ENCODE measurements at regions not wholly inside any gene's neighbourhood (a gene's known extent, or its start where the extent isn't known, plus 50 kb on each side); places are given as distances from the start of the nearest gene placed in this dataset.

DNA sequence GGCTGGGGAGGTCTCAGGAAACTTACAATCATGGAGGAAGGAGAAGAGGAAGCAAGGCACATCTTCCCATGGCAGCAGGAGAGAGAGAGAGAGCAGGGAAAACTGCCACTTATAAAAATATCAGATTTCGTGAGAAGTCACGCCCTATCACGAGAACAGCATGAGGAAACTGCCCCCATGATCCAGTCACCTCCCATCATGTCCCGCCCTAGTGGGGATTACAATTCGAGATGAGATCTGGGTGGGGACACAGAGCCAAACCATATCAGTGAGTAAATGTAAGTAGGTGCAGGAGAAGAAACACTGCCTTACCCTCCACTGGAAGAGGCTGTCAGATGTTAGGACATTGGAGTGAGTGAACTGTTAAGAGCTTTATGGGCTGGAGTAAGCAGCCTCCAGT is 270.4 kb downstream of the TFAP2C start:
- DNase-seq (ENCODE audit: low spot score) = no peak
- TF ChIP-seq, protein P1, sequence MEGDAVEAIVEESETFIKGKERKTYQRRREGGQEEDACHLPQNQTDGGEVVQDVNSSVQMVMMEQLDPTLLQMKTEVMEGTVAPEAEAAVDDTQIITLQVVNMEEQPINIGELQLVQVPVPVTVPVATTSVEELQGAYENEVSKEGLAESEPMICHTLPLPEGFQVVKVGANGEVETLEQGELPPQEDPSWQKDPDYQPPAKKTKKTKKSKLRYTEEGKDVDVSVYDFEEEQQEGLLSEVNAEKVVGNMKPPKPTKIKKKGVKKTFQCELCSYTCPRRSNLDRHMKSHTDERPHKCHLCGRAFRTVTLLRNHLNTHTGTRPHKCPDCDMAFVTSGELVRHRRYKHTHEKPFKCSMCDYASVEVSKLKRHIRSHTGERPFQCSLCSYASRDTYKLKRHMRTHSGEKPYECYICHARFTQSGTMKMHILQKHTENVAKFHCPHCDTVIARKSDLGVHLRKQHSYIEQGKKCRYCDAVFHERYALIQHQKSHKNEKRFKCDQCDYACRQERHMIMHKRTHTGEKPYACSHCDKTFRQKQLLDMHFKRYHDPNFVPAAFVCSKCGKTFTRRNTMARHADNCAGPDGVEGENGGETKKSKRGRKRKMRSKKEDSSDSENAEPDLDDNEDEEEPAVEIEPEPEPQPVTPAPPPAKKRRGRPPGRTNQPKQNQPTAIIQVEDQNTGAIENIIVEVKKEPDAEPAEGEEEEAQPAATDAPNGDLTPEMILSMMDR (IDR thresholded peaks at IDR 0.05) = no peak
- H3K4me3 ChIP-seq = no peak overlapping the region
- no peak overlapping the region for H3K27ac ChIP-seq
- H3K27me3 ChIP-seq = no peaks in the 10 kb centered on the region
- H3K36me3 ChIP-seq = no peaks in the 10 kb centered on the region
- peaks cover 0 to 10% of the 10 kb centered on the region in 2 donors for H3K9me3 ChIP-seq
- no peaks in the 10 kb centered on the region for H3K4me1 ChIP-seq

- no peaks in the 10 kb centered on the region for H3K4me1 ChIP-seq
- no peaks in the 10 kb centered on the region for H3K36me3 ChIP-seq
- H3K9me3 ChIP-seq = peaks cover 0 to 10% of the 10 kb centered on the region in 2 donors
- no peak overlapping the region for H3K4me3 ChIP-seq
- no peak overlapping the region for H3K27ac ChIP-seq
- TF ChIP-seq, protein P1 (IDR thresholded peaks at IDR 0.05) = no peak
- DNase-seq (ENCODE audit: low spot score) = no peak
- no peaks in the 10 kb centered on the region for H3K27me3 ChIP-seq
Observed at GRCh38 chr20:56900252-56900651, 271.1 kb downstream of the TFAP2C start.

GRCh38 chr20:56903421-56903820 is 274.3 kb downstream of the TFAP2C start:
- Histone ChIP-seq H3K4me1 (no peaks in the 10 kb centered on the region), H3K4me3 (no peak overlapping the region), H3K9me3 (peaks cover 0 to 10% of the 10 kb centered on the region in 2 donors), H3K36me3 (no peaks in the 10 kb centered on the region), H3K27ac (no peak overlapping the region), H3K27me3 (no peaks in the 10 kb centered on the region)
- DNase-seq (ENCODE audit: low spot score) = no peak
- TF ChIP-seq, protein P1 (IDR thresholded peaks at IDR 0.05) = no peak

DNA sequence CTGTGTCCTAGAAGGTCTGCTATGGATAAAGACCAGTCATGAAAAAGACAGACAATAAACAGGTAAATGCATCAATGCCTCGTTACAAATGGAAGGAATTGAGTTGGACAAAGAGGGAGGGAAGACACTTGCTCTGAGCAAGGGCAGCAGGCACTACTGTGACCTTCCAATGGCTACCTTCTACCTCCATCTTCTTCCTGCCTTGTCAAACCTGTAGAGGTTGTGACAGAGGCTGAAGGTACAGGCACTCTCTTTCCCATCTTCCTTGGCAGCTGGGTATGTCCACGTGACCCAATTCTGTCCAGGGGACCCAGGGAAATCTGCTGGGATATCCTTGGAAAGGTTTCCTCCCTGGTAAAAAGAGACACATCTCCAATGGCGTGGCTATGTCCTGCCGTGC is 274.8 kb downstream of the TFAP2C start:
- H3K27me3 ChIP-seq = no peaks in the 10 kb centered on the region

GRCh38 chr20:56909918-56910714 is 281.0 kb downstream of the TFAP2C start:
- H3K27me3 ChIP-seq = no peaks in the 10 kb centered on the region
- DNase-seq (ENCODE audit: low spot score) = no peak
- TF ChIP-seq, protein P1 (IDR thresholded peaks at IDR 0.05) = no peak
- H3K4me1 ChIP-seq = no peaks in the 10 kb centered on the region
- H3K9me3 ChIP-seq = no peaks in the 10 kb centered on the region
- no peak overlapping the region for H3K27ac ChIP-seq
- H3K36me3 ChIP-seq = no peaks in the 10 kb centered on the region
- no peak overlapping the region for H3K4me3 ChIP-seq

More for the DNA sequence above, 274.8 kb downstream of the TFAP2C start:
- no peak overlapping the region for H3K4me3 ChIP-seq
- H3K36me3 ChIP-seq = no peaks in the 10 kb centered on the region
- no peaks in the 10 kb centered on the region for H3K4me1 ChIP-seq
- H3K9me3 ChIP-seq = peaks cover 0 to 10% of the 10 kb centered on the region in 2 donors
- DNase-seq (ENCODE audit: low spot score) = no peak
- no peak overlapping the region for H3K27ac ChIP-seq
- TF ChIP-seq, protein P1 (IDR thresholded peaks at IDR 0.05) = no peak

GRCh38 chr20:56911946-56912345 is 282.8 kb downstream of the TFAP2C start:
- TF ChIP-seq, protein P1 (IDR thresholded peaks at IDR 0.05) = no peak
- DNase-seq (ENCODE audit: low spot score) = no peak
- Histone ChIP-seq H3K4me1 (no peaks in the 10 kb centered on the region), H3K4me3 (no peak overlapping the region), H3K36me3 (no peaks in the 10 kb centered on the region), H3K9me3 (no peaks in the 10 kb centered on the region), H3K27ac (no peak overlapping the region), H3K27me3 (no peaks in the 10 kb centered on the region)
